ENCODE measurements at regions not wholly inside any gene's neighbourhood (a gene's known extent, or its start where the extent isn't known, plus 50 kb on each side); places are given as distances from the start of the nearest gene placed in this dataset.

GRCh38 chr11:56932572-56933220 lies 56.0 kb upstream of the OR5AK2 start:
- DNase-seq (ENCODE audit: low spot score): no peak

- DNase-seq (ENCODE audit: low spot score): no peak
Observed at GRCh38 chr11:56923116-56923515, 65.6 kb upstream of the OR5AK2 start.

DNA sequence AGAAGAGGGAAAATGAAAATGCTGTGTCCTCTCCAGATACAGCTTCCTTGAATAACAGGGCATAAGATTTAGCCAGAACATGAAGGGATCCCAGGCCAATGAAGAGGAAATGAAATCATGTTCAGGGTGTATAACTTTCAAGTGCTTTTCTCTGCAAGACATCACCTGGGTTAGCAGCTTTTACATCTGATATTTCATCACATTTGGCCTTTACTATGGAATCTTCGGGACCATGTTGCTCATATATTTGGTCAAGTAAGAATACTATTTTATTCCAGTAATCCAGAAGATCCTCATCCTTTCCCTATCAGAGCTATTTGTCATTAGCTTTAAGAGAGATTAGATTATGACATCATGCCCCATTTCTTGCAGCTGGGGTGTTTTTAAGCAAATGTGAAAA lies 66.3 kb upstream of the OR5AK2 start:
- no peak for DNase-seq (ENCODE audit: low spot score)

DNA sequence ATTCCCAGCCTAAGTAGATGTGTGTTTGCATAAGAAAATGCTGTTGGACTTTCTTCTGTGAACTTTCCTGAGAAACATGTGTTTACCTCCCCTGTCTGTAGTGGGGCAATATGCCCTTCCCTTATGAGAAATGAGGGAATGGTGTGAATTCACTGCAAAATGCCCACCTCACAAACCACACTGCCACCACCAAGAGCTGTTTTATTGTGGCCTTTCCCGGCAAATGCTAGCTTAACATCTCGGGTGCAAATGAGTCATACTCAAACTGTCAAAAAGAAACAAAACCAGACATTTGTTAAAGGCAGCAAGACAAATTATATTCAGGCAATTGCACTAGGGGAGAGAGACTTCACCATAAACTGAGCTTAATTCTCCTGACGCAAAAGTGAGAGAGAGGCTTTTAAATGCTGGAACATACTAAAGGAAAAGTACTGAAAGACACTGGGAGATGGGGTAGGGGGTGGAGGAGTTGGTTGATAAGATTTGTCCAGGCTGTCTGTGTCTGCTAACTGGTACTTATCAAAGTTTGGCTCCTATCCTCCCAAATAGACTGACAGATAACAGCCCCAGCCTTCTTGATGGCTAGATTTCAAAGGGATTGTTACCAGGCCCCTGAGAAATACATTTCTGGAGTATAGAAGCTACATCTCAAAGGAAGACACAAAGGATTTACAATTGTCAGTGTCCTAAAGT lies 70.9 kb upstream of the OR5AK2 start:
- no peak for DNase-seq (ENCODE audit: low spot score)

- no peak for DNase-seq (ENCODE audit: low spot score)
Observed at GRCh38 chr11:56916587-56916986, 72.1 kb upstream of the OR5AK2 start.

DNA sequence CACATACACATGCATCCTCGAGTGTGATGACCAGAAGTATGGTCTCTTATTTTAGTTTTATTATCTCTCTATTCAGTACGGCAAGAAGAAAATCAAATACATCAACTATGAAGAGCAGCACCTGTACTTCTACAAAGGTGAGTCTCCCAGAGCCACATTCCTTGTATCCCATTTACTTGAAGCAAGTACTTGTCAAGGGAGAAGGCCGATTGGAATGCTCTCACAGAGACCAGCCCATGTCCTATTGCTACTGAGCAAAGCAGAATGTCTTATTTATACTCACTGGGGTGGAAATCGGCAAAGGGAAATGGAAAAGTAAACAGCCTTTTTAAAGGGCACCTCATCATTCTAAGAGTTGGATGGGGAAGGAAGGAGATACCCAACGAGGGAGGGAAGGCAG lies 72.6 kb upstream of the OR5AK2 start:
- no peak for DNase-seq (ENCODE audit: low spot score)

- no peak for DNase-seq (ENCODE audit: low spot score)
Observed at GRCh38 chr11:56911312-56911711, 77.4 kb upstream of the OR5AK2 start.

DNA sequence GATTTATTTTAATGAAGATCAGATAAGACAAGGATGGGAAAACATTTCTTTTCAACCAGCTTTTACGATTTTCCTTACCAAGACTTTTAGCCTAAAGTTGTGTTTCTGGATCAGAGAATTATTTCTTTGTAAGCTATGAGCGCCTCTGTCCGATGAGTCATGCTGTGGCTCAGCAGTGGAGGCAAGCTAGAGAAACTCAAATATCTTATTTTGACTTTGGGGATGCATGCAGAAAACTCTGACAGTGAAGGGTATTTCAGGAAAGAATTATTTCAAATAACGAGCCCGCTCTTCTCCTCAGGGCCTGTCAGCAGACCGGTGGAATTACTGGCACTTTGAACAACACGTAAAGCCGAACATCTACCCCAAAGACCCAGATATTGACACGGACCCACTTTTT lies 77.9 kb upstream of the OR5AK2 start:
- DNase-seq (ENCODE audit: low spot score): no peak

GRCh38 chr11:56910046-56910773 lies 78.5 kb upstream of the OR5AK2 start:
- DNase-seq (ENCODE audit: low spot score): no peak

- no peak for DNase-seq (ENCODE audit: low spot score)
Observed at GRCh38 chr11:56909563-56909962, 79.2 kb upstream of the OR5AK2 start.

GRCh38 chr11:56909080-56909479 lies 79.6 kb upstream of the OR5AK2 start:
- no peak for DNase-seq (ENCODE audit: low spot score)

DNA sequence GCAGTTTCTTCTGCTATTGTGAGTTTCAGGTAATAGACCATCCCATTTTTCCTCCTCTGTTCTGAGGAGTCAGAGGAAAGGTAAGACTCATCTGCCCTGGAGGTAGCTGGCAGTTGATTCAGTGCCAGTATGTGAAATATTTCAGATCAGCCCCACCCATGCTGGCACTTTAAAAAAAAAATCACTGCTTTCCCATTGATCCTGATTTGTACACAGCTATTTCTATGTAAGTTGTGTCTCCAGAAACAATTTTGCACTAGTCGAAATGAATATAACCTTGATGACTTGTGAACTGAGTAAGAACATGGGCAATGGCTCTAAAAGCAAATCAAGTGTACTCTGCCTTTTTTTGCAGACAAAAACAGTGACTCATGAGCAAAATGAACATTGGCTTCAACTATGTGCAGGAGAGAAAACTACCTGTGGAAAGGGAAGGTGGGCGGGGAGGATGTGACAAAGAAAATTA lies 82.0 kb upstream of the OR5AK2 start:
- no peak for DNase-seq (ENCODE audit: low spot score)

DNA sequence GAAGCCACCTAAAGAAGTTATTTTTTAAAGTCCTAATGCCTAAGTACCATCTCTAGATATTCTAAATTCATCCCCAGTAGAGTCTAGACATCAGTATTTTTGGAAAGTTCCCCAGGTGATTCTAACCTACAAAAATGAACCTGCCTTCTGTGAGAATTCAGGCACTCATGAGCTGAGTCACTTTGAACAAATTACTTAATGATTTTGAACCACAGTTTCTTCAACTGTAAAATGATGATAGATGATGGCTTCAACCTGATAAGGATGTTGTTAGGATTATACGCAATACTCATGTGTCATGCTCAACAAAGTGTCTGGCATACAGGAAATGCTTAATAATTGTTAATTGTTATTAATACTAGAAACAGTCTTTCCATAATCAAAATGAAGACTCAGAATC lies 82.8 kb upstream of the OR5AK2 start:
- no peak for DNase-seq (ENCODE audit: low spot score)

DNA sequence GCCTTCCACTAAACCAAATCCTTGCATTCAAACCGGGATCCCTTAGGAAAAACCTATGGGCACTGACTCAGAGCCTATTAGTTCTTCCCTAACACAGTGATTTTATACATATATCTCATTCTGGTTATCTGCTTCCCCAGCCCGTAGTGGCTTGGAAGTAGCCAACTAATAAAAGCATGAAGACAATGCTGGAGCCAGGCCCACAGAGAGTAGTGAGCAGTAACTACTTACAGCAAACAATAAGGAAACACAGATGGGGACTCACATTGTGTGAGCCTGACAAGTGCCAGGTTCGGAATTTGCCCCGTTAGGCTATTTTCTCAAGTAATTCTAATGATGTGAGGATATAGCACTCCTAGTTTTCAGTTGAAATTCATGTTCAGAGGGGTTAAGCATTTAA lies 83.3 kb upstream of the OR5AK2 start:
- no peak for DNase-seq (ENCODE audit: low spot score)

DNA sequence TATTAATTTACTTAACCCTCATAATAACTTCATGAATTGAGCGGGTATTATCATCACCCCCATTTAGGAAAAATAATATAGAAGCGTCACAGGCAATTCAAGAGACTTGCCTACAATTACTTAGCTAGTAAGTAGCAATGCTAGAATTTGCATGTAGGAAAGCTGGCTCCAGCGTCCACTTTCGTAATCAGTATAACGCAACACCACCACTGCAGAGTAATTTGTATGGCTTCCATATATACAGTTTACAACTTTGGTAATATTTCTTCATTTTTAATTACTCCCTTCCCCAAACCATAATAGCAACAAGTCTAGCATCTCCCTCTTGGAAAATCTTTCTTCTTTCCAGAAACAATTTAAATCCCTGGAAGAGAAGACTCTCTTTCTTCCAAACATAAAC lies 89.9 kb upstream of the OR5AK2 start:
- no peak for DNase-seq (ENCODE audit: low spot score)

DNA sequence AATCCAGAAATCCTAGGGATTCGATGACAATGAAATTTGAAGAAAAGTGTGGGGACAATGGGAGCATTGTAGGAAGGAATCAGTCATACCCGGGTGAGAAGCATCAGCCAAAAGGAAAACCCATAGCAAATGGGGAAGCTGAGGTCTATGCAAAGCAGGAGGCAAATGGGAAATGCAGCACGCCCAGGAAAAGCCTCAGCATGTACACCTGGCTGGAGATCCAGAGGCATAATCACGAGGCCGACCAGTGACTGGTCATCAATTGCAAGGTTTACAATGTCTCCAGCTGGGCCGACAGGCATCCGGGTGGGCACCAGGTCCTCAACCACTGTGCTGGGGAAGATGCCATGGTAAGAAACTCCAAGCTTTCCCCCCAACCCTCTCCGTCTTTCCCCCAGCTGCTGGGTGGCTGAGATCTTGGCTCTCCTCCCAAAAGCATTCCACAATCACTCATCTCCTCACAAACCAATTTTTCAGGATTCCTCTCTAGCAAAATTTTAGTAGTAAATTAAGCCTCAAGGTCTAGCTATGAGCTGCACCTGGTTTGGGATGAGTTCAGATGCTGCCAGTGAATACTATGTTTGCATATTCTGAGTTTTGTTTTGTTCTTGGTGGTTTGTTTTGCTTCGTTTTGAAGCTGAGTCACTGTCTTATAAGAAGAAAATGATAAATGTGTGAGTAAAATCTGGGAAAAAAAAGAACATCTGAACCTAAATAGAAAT lies 98.0 kb upstream of the OR5AK2 start:
- no peak for DNase-seq (ENCODE audit: low spot score)

GRCh38 chr11:56889986-56890385 lies 98.7 kb upstream of the OR5AK2 start:
- DNase-seq (ENCODE audit: low spot score): no peak

DNA sequence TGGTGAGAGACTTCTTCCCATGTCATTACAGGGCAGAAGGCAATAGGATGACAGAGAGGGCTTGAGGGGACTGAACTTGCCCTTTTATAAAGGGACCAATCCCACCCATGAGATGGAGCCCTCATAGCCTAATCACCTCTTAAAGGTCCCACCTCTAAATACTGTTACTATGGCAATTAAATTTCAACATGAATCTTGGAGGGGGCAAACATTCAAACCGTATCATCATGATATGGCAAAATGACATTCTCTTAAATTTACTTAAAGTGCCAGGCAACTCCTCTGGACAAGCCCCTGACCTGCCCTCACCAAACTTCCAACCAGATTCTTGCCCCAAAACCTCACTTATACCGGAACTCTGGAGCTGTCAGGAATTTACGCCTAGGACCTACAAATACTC lies 100.8 kb upstream of the OR5AK2 start:
- no peak for DNase-seq (ENCODE audit: low spot score)

- no peak for DNase-seq (ENCODE audit: low spot score)
Observed at GRCh38 chr11:56886455-56886854, 102.3 kb upstream of the OR5AK2 start.

DNA sequence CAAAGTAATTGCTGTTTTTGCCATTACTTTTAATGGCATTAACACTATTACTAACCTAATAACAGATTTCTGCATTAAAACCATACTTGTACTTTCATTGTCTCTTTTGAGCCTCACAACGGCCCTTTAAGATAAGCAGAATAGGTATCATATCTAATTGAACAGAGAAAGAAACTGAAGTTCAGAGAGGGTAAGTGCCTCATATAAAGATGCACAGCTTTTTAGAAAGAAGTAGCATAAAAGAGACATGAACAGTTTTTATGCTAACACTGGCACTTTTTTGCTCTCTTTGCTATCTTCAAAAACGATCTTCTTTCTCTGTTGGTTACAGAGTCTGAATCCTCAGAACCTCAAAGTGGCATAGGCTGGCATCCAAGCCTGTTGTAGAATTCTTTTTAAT lies 102.9 kb upstream of the OR5AK2 start:
- DNase-seq (ENCODE audit: low spot score): no peak

DNA sequence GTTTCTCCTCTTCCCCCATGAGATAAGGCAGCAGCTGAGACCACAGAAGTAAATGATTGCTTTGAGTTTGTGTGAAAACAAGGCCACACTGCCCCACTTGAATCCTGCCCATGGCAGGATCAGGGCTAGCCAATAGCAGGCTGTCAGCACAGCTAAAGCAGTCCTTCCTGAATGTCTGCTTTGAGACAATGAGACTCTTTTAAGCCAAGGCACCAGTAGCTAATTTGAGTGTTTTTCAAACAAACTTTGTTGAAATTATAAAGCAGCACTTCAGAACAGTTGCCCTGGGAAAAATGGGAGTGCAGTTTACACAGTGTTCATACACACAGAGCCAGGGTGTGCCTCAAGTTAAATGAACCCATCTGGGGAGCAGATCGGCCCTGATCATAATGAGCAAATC lies 103.5 kb upstream of the OR5AK2 start:
- DNase-seq (ENCODE audit: low spot score): no peak

DNA sequence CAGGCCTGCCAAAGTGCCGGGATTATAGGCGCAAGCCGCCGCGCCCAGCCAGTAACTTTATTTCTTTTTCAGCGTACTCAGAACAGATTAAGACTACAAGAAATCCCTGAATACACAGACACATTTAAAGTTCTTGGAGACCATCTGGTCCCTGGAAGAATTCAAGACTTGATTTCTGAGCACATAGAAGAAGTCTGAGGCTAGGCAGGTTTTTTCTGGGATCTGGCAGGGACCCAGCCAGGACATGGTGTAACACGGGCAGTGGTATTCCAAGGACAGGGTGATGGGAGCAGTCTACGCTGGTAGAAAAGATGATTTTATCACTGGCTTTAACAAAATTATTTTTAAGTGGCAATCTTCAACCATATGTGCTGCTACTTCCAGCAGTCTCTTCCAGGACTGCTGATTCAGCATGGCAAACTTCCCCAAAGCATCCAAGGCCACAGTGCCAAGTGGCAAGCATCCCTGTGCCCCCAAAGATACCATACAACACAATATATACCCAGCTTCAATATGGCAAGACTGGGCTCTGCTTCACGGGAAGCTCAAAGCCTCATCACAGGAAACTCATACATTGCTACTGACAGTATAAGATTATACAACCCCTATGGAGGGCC lies 105.2 kb upstream of the OR5AK2 start:
- DNase-seq (ENCODE audit: low spot score): no peak

Data from AG08395 (cell line).